Activated CD4-positive, alpha-beta T cell treated with anti-CD3 and anti-CD28 coated beads, Interleukin-2, Interleukin-6, amounts not matched to agents 100 ng/mL and 50 ng/mL, durations not matched to agents 16 hours and 8 hours (primary cell): ENCODE measurements at regions not wholly inside any gene's neighbourhood (a gene's known extent, or its start where the extent isn't known, plus 50 kb on each side); places are given as distances from the start of the nearest gene placed in this dataset.

Experiments
- DNase-seq: peaks from one replicate; pipeline ENCODE4 v3.0.0-alpha.2; 2020

DNA sequence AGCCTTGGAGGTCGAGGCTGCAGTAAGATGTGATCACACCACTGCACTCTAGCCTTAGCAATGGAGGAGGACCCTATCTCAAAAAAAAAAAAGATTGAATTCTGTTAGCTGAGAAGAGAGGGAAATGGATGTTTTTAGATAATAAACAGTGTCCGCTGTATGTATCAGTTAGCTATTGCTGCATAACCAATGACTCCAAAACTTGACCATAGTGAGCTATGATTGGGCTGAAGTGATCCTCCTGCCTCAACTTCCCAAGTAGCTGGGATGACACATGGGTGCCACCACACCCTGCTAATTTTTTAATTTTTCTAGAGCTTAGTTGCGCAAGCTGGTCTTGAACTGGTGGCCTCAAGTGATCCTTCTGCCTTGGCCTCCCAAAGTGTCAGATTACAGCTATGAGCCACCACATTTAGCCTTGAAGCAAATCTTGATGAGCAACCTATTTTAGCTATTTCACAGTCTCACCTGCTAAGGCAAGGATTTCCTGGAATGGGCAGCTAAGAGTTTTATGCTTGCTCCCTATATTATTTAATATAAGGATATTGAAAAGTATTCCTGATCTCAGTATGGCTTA is 68.3 kb upstream of the ATF7IP2 start:
- no peak for DNase-seq

DNA sequence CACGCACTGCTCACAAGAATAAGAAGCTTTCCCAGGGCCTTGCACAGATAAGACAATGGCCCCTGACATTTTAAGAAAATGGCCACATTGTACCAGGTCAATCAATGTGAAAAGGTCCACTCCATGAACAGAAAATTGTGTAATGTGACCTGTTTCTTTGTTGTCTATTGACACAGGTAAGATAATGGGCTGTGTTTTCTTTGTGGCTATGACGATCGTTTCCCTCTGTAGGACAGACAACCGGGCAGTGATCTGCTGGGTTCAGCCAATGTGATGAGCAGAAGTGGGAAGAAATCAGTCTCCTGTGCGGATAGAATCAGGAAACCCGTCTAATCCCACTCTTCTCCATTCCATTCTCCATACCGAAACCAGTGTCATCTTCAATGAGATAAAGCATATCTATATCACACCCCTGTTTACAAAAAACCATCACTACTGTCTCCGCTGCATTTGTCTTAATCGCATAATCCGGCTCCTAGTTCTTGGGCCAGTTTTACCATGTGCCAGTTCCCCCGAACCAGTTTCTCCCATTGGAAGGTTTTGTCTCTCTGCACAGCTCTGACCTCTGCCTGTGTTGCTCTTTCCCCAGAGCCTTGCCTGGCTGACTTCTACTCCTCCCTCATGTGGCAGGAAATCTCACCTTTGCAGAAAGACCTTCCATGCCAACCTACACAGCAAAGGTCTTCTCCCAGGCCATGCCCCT is 66.9 kb upstream of the ATF7IP2 start:
- no peak for DNase-seq

DNA sequence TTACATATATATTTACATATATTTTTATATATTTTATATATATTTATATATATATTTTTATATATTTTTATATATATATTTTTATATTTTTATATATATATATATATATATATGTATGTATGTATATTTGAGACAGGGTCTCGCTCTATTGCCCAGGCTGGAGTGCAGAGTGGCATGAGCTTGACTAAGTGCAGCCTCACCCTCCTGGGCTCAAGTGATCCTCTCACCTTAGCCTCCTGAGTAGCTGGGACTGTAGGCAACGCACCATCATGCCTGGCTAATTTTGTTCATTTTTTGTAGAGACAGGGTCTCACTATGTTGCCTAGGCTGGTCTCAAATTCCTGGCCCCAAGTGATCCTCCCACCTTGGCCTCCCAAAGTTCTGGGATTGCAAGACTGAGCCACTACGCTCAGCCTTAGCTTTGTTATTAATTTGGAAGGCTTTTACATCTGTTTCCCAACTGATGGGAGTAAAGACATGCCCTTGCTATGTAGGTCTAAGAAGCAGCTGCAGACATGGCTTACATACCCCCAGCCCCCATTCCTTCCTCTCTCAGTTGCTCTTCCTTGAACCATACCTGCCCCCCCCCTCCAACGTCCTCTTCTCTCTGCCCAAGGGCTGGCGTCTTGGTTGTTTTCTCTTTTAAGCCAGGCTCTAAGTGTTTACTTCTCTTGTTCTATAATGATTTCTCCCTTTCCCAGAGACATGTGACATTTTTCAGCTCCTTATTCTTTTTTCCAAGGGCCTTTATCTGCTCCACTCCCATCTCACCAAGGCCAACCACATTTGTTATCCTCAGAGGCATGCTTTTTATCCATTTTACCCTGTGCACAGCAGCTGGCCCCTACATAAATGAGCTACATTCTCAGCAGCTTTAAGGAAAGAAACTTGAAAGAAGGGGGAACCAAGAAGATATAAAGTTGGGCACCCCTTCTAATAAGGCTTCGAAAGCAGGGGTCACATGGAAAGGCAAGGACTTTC is 64.2 kb upstream of the ATF7IP2 start:
- DNase-seq, result no peak

DNA sequence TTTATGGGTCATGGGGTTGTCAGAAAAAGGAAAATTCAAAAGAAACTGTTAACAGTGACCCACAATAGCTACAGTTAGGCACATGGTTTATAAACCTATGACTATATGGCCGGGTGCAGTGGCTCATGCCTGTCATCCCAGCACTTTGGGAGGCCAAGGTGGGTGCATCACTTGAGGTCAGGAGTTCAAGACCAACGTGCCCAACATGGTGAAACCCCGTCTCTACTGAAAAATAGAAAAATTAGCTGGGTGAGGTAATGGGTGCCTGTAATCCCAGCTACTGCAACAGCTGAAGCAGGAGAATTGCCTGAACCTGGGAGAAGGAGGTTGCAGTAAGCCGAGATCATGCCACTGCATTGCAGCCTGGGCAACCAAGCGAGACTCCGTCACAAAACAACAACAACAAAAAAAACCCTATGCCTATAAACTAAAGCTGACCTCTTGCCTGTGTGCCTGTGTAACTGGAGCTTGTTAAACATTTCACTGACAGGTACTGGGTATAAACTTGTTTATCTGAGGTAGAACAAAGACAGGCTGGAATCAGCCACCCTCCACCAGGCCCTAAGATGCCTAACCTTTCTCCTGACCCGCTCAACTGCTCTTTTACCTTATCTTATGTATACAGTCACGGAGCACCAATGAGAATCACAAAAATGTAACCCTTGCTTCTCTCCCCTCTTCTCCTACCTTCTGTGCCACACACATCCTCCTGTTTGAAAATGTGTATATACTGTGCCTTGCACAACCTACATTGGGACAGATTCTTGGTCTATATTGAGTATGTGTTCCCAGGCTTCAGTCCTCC is 62.9 kb upstream of the ATF7IP2 start:
- no peak for DNase-seq

DNA sequence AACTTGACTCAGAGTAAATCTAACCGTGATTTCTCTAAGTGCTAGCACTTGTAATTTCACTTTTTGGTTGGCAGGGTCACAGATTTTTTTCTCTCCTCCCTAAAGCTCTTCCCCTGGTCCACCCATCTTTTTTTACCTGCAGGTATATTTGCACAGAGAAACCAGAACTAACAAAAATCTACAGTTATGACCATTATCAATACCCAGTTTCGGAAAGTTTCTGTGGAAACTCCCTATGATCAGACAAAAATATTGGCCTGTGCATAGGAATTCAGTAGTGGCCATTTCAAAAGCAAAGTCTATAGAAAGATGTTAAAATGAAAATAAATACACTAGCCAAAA is 62.4 kb upstream of the ATF7IP2 start:
- DNase-seq, result no peak

DNA sequence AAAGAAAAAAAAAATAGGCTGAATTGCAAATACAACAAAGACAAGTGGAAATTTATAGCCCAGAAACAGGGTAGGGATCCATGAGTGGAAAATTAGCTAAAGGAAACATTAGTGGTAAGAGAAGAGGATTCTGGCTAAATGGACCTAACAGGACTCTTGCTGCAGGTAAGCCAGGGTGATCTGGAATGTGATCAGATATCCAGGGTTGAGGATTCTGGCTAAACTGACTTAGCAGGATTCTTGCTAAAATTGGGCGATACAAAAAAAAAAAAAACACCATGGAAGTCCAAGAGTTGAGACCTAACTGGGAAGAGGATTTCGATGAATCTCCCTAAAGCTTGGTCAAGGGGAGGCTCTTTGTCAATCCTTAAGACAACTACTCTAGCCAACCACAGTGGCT is 61.7 kb upstream of the ATF7IP2 start:
- DNase-seq, result no peak

DNA sequence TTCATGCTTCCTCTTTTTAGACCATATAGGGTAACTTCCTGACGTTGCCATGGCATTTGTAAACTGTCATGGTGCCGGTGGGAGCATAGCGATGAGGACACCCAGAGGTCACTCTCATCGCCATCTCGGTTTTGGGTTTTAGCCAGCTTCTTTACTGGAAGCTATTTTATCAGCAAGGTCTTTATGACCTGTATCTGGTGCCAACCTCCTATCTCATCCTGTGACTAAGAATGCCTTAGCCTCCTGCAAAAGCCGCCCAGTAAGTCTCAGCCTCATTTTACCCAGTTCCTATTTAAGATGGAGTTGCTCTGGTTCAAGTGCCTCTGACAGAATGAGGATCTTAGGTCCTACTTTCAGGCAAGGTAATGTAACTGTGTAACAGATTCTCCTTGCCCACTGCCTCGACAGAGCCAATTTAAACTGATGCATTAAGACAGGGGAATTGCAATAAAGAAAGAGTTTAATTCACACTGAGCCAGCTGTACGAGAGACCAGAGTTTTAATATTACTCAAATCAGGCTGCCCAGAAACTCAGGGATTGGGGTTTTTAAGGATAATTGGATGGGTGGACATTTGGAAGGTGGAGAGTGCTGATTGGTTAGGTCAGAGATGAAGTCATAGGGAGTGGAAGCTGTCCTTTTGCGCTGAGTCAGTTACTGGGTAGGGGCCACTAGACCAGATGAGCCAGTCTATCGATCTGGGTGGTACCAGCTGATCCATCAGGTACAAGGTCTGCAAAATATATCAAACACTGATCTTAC is 59.9 kb upstream of the ATF7IP2 start:
- no peak for DNase-seq

DNA sequence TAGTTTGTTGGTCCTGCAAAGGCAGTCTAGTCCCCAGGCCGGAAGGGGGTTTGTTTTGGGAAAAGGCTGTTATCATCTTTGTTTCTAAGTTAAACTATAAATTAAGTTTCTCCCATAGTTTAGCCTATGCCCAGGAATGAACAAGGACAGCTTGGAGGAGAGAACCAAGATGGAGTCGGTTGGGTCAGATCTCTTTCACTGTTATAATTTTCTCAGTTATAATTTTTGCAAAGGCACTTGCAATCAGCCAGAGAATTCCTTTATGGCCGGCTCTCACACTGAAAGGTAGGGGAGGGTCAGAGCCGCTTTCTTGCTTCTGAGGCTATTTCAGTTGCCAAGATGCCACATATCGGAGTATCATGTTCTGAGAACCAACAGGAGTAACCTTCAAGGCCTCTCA is 59.2 kb upstream of the ATF7IP2 start:
- no peak for DNase-seq

DNA sequence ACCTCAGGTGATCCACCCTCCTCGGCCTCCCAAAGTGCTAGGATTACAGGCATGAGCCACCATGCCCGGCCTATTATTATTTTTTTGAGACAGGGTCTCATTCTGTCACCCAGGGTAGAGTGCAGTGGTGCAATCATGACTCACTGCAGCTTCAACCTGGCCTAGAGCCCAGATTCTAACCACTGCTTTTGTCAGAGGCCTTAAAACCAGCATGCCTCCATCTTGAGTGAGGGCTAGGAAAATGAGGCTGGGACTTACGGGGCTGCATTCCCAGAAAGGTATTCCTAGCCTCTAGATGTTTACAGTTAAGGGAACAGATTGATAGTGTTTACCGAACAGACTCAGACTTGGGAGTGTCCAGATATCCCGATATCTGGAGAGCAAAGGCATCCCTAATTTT is 57.6 kb upstream of the ATF7IP2 start:
- DNase-seq, result peak; percentile 14

DNA sequence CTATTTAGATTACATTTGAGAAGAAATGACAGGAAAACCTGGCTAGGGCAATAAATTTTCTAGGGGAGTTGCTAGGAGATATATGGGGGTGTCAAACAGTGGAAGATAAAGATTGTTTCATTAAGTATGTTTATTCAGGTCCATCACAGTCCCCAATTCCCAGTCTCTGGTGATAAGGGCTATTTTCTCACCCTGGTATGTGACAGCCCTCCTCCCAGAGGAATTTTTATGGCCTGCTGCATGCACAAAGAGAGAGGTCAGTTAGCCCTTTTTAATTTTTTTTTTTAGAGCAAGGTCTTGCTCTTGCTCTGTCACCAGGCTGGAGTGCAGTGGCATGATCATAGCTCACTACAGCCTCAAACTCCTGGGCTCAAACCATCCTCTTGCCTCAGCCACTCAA is 53.6 kb upstream of the ATF7IP2 start:
- DNase-seq, result no peak

DNA sequence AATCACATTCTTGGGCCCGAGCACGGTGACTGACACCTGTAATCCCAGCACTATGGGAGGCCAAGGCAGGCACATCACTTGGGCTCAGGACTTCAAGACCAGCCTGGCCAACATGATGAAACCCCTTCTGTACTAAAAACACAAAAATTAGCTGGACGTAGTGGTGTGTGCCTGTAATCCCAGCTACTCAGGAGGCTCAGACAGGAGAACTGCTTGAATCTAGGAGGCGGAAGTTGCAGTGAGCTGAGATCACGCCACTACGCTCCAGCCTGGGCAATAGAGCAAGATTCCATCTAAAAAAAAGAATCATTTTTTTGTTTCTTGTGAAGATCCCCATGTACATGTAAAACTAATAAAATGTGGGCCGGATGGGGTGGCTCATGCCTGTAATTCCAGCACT is 53.1 kb upstream of the ATF7IP2 start:
- DNase-seq, result no peak

DNA sequence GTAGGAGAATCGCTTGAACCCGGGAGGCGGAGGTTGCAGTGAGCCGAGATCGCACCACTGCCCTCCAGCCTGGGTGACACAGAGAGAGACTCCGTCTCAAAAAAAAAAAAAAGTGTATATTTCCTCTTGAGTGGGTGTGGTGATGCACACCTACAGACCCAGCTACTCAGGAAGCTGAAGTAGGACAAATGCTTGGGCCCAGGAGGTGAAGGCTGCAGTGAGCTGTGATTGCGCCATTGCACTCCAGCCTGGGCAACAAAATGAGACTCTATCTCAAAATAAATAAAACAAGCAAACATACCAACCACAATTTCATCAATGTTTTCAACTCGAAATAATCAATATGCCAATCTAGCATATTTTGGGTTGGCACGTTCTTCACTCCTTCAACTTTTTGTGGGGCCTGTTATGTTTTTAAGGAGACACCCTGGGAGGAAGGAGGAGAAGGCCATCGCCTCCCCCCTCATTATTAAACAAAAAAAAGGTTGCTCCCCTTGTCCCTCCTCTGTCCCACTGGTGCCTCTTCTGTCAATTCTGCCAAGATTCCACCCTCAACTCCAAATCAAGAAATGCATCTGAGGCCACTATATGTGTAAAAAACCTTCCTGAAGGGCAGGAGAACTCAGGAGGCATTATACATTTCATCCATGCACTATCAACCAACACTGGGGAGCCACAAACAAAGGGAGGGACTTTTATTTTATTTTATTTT is 52.4 kb upstream of the ATF7IP2 start:
- DNase-seq, result peak; percentile 8

DNA sequence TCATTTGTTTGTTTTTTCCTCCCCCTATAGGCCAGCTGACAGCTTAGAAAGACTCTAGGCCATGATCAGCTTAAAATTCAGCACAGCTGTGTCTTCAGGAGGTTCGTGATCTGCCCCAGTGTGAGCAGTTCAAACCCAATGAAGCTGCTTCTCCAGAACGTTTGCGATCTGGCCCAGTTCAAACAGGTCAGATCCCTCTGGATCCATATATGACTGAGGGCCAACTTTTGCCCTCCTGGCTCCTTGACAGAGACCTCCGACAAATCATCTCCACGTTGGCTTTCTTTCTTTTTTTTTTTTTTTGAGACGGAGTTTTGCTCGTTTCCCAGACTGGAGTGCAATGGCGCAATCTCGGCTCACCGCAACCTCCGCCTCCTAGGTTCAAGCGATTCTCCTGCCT is 50.2 kb upstream of the ATF7IP2 start:
- DNase-seq, result no peak
